ENCODE measurements at regions not wholly inside any gene's neighbourhood (a gene's known extent, or its start where the extent isn't known, plus 50 kb on each side); places are given as distances from the start of the nearest gene placed in this dataset.

- H3K4me3 ChIP-seq (ENCODE audit: low read length), result no peak overlapping the region
- no peak for DNase-seq (ENCODE audit: low read depth)
- no peak for TF ChIP-seq CTCF (conservative IDR thresholded peaks at IDR 0.05; ENCODE audit: low read depth, low read length)
These were observed 192.6 kb downstream of the PCDH17 start for GRCh38 chr13:57824121-57824520.

- peak; percentile 34 for DNase-seq (ENCODE audit: low read depth)
- no peak for TF ChIP-seq CTCF (conservative IDR thresholded peaks at IDR 0.05; ENCODE audit: low read depth, low read length)
- H3K4me3 ChIP-seq (ENCODE audit: low read length), result no peak overlapping the region
These were observed 193.5 kb downstream of the PCDH17 start for GRCh38 chr13:57825066-57825465.

- H3K4me3 ChIP-seq (ENCODE audit: low read length), result no peak overlapping the region
- TF ChIP-seq CTCF (conservative IDR thresholded peaks at IDR 0.05; ENCODE audit: low read depth, low read length), result no peak
- DNase-seq (ENCODE audit: low read depth), result no peak
These were observed 198.0 kb downstream of the PCDH17 start for GRCh38 chr13:57829496-57829895.

- no peak for DNase-seq (ENCODE audit: low read depth)
- TF ChIP-seq CTCF (conservative IDR thresholded peaks at IDR 0.05; ENCODE audit: low read depth, low read length), result no peak
- H3K4me3 ChIP-seq (ENCODE audit: low read length), result no peak overlapping the region
These were observed 200.6 kb downstream of the PCDH17 start for GRCh38 chr13:57832187-57832586.

- H3K4me3 ChIP-seq (ENCODE audit: low read length), result no peak overlapping the region
- TF ChIP-seq CTCF (conservative IDR thresholded peaks at IDR 0.05; ENCODE audit: low read depth, low read length), result no peak
- no peak for DNase-seq (ENCODE audit: low read depth)
These were observed 206.3 kb downstream of the PCDH17 start for GRCh38 chr13:57837801-57838200.

GRCh38 chr13:57843521-57843920, 212.0 kb downstream of the PCDH17 start:
- H3K4me3 ChIP-seq (ENCODE audit: low read length), result no peak overlapping the region
- TF ChIP-seq CTCF (conservative IDR thresholded peaks at IDR 0.05; ENCODE audit: low read depth, low read length), result no peak
- DNase-seq (ENCODE audit: low read depth), result no peak

- no peak for DNase-seq (ENCODE audit: low read depth)
- H3K4me3 ChIP-seq (ENCODE audit: low read length), result no peak overlapping the region
- TF ChIP-seq CTCF (conservative IDR thresholded peaks at IDR 0.05; ENCODE audit: low read depth, low read length), result no peak
These were observed 215.1 kb downstream of the PCDH17 start for GRCh38 chr13:57846600-57847173.
